OCI-LY1 (cell line): ENCODE measurements at regions not wholly inside any gene's neighbourhood (a gene's known extent, or its start where the extent isn't known, plus 50 kb on each side); places are given as distances from the start of the nearest gene placed in this dataset.
A peak's percentile ranks its signal among the peaks of the same experiment; 100 is the strongest.

Experiments
- H2AFZ ChIP-seq: fragments of 200-600 bp; sonication (generic), shearing (Covaris generic); 2 replicates; pipeline ENCODE4 v1.6.0; 2014; ENCODE audit warnings: antibody characterized with exemption, mild to moderate bottlenecking, low read length
- H3F3A ChIP-seq: fragments of 200-600 bp; sonication (generic), shearing (Covaris generic); 2 replicates; pipeline ENCODE4 v1.6.0; 2014; ENCODE audit warnings: mild to moderate bottlenecking, antibody characterized with exemption, low read length, moderate library complexity; ENCODE audit not compliant: insufficient read depth
- H3K27ac ChIP-seq: fragments of 200-600 bp; sonication (generic); 2 replicates; pipeline ENCODE4 v1.5.1; 2014; ENCODE audit warnings: low read length, mixed run types, mild to moderate bottlenecking, low read depth; ENCODE audit not compliant: poor library complexity, severe bottlenecking
- H3K27me3 ChIP-seq: fragments of 200-600 bp; sonication (generic); 2 replicates; pipeline ENCODE4 v1.6.0; 2014; ENCODE audit warnings: antibody characterized with exemption, mild to moderate bottlenecking, low read length, moderate library complexity; ENCODE audit not compliant: insufficient read depth
- H3K36me3 ChIP-seq: fragments of 200-600 bp; sonication (generic); 2 replicates; pipeline ENCODE4 v1.6.1; 2014; ENCODE audit warnings: mild to moderate bottlenecking, antibody characterized with exemption, low read length, moderate library complexity, mixed read lengths; ENCODE audit not compliant: insufficient read depth
- H3K4me1 ChIP-seq: fragments of 200-600 bp; sonication (generic); 2 replicates; pipeline ENCODE4 v1.5.1; 2014; ENCODE audit warnings: mild to moderate bottlenecking, low read length, moderate library complexity; ENCODE audit not compliant: insufficient read depth, severe bottlenecking
- H3K4me2 ChIP-seq: fragments of 200-600 bp; sonication (generic), shearing (Covaris generic); 2 replicates; pipeline ENCODE4 v1.6.1; 2014; ENCODE audit warnings: low read length
- H3K4me3 ChIP-seq: fragments of 200-600 bp; sonication (generic); 2 replicates; pipeline ENCODE4 v1.5.1; 2014; ENCODE audit warnings: low read length, low read depth, mild to moderate bottlenecking, mixed read lengths; ENCODE audit not compliant: poor library complexity, severe bottlenecking
- H3K79me2 ChIP-seq: fragments of 200-600 bp; shearing (Covaris generic); 2 replicates; pipeline ENCODE4 v1.6.1; 2016; ENCODE audit warnings: mixed run types, low read length, mixed read lengths; ENCODE audit not compliant: insufficient read depth
- H3K9ac ChIP-seq: fragments of 200-600 bp; sonication (generic), shearing (Covaris generic); 2 replicates; pipeline ENCODE4 v1.6.1; 2014; ENCODE audit warnings: mild to moderate bottlenecking, low read length, mixed read lengths
- H3K9me2 ChIP-seq: fragments of 200-600 bp; sonication (generic), shearing (Covaris generic); 2 replicates; pipeline ENCODE4 v1.6.1; 2014; ENCODE audit warnings: low read depth, mild to moderate bottlenecking, low read length, mixed read lengths
- H3K9me3 ChIP-seq: fragments of 200-600 bp; shearing (Covaris generic); 2 replicates; pipeline ENCODE4 v1.6.1; 2014; ENCODE audit warnings: low read length, mixed read lengths
- H4K20me1 ChIP-seq: fragments of 200-600 bp; sonication (generic), shearing (Covaris generic); 2 replicates; pipeline ENCODE4 v1.6.0; 2016; ENCODE audit warnings: mild to moderate bottlenecking, low read length; ENCODE audit not compliant: insufficient read depth
- CTCF ChIP-seq: fragments of 200-600 bp; sonication (generic), shearing (Covaris generic); IDR thresholded peaks from 2 replicates; pipeline ENCODE4 v1.5.1; 2017; ENCODE audit warnings: mild to moderate bottlenecking, antibody characterized with exemption, low read length, moderate library complexity, mixed read lengths
- EZH2 ChIP-seq: fragments of 200-600 bp; sonication (generic), shearing (Covaris generic); IDR thresholded peaks from 2 replicates; pipeline ENCODE4 v1.8.0; 2017; ENCODE audit warnings: borderline replicate concordance, mixed run types, mild to moderate bottlenecking, antibody characterized with exemption, low read length, moderate library complexity, mixed read lengths

GRCh38 chr3:78022232-78022631 lies 982.3 kb downstream of the ROBO2 start:
- H3K79me2 ChIP-seq: no peaks in the 10 kb centered on the region
- TF ChIP-seq EZH2 (no peak), CTCF (no peak)
- no peaks in the 10 kb centered on the region for H3K27me3 ChIP-seq
- no peak overlapping the region for H3K27ac ChIP-seq
- no peaks in the 10 kb centered on the region for H3K9me3 ChIP-seq
- no peaks in the 10 kb centered on the region for H4K20me1 ChIP-seq
- no peaks in the 10 kb centered on the region for H3K9me2 ChIP-seq
- H3K4me1 ChIP-seq: peaks cover 25% of the 10 kb centered on the region
- H3F3A ChIP-seq: no peaks in the 10 kb centered on the region
- no peaks in the 10 kb centered on the region for H3K36me3 ChIP-seq
- no peak overlapping the region for H3K9ac ChIP-seq
- peak overlapping the region; percentile 52 for H2AFZ ChIP-seq
- no peak overlapping the region for H3K4me2 ChIP-seq
- H3K4me3 ChIP-seq: no peak overlapping the region

- H3K9me3 ChIP-seq: no peaks in the 10 kb centered on the region
- H3K4me1 ChIP-seq: peaks cover 35% of the 10 kb centered on the region
- H3K9ac ChIP-seq: no peak overlapping the region
- no peaks in the 10 kb centered on the region for H3K9me2 ChIP-seq
- TF ChIP-seq CTCF: no peak
- no peaks in the 10 kb centered on the region for H3K36me3 ChIP-seq
- H3K4me3 ChIP-seq: no peak overlapping the region
- H3K27me3 ChIP-seq: no peaks in the 10 kb centered on the region
- H3K27ac ChIP-seq: no peak overlapping the region
- no peaks in the 10 kb centered on the region for H4K20me1 ChIP-seq
- H3K4me2 ChIP-seq: no peak overlapping the region
- no peaks in the 10 kb centered on the region for H3K79me2 ChIP-seq
- H3F3A ChIP-seq: no peaks in the 10 kb centered on the region
- H2AFZ ChIP-seq: no peak overlapping the region
These were observed 983.4 kb downstream of the ROBO2 start for GRCh38 chr3:78023257-78023656.

- Histone ChIP-seq H2AFZ (no peak overlapping the region), H3K4me1 (peaks cover 36% of the 10 kb centered on the region), H3K27me3 (no peaks in the 10 kb centered on the region), H3K4me3 (no peak overlapping the region), H3F3A (no peaks in the 10 kb centered on the region), H3K9me3 (no peaks in the 10 kb centered on the region), H3K9me2 (no peaks in the 10 kb centered on the region), H3K36me3 (no peaks in the 10 kb centered on the region), H3K27ac (peak overlapping the region; percentile 66), H3K9ac (no peak overlapping the region), H3K79me2 (no peaks in the 10 kb centered on the region), H3K4me2 (peak overlapping the region; percentile 6; the same call in 1 of the 2 replicates), H4K20me1 (no peaks in the 10 kb centered on the region)
- no peak for TF ChIP-seq EZH2
- TF ChIP-seq CTCF: no peak
These were observed 986.0 kb downstream of the ROBO2 start for GRCh38 chr3:78025916-78026315.
